CD4-positive, alpha-beta T cell treated with Interferon gamma for 1 hour (primary cell): ENCODE measurements at regions not wholly inside any gene's neighbourhood (a gene's known extent, or its start where the extent isn't known, plus 50 kb on each side); places are given as distances from the start of the nearest gene placed in this dataset.
A peak's percentile ranks its signal among the peaks of the same experiment; 100 is the strongest.
"Not testable (repeated sequence)": the region's sequence is repeated elsewhere in the genome, so short reads cannot be mapped to it uniquely, and the experiment has no call there.

Experiments used
- DNase-seq: peaks from one replicate; pipeline ENCODE4 v3.0.0-alpha.2; 2020

DNA sequence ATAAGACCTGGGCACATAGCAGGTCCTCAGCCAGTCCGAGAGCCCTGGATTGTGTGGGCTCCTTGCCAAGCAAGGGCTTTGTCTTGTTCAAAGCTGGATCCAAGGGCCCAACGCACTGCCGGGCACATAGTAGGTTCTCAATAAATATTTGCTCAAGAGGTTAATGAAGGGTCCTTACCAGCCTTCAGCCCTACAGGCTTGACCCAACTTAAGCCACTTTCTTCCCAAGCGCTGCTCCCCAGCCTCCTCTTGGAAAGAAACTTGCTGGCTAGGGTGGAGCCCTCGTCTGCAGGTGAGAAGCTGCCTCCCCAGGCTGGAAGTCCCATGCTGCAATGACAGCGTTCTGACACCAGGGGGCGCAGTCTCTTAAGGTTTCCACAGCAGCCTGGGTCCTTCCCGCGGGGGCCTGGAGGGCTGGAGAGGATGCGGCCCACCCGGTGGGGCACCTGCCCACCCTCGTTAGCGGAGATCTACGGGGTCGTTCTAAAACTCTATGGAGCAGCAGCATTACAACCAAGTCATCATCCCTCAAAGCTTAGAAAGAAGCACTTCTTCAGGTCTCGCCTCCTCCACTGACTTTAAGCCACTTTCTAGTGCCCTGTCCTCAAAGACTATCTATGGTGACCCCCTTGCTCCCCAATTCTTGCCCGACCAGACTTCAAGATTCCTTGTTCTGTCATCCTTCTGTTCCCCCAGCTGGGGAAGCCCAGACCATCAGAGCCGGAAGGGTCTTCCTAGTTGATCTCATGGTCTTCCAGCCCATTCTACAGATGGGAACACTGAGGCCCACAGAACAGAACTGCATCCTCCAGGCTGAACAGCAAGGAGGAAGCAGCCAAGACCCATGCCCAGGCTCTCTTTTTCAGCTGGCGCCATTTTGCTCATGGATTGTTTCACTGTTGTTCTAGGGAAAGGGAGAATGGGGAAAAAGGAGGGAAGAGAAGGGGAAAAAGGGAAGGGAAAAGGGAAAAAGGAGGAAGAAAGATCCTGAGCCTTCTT lies 115.4 kb downstream of the LHX2 start:
- DNase-seq: peak; percentile 64

DNA sequence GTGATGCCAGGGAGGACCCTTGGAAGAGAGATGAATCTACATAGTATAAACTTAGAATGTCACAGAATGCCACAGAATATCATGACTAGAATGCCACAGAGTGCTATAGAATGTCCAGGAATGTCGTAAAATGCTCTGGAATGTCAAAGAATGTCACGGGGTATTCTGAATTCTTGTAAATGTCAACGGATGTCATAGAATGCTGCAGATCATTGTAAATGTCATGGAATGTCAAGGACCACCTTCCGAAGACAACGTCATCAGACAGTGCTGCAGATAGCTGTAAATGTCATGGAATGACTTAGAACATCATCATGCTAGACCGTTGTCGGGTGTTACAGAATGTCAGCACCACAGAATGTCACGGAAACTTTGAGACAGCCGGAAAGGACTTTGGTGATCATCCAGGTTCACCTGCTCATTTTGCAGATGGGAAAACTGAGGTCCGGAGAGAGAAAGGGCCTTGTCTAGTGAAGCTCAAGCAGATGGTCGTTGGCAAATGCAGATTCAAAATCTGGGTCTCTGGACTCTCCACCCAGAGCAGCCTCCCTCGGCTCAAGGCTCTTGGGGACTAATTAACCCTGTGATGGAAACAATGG lies 117.1 kb downstream of the LHX2 start:
- no peak for DNase-seq

DNA sequence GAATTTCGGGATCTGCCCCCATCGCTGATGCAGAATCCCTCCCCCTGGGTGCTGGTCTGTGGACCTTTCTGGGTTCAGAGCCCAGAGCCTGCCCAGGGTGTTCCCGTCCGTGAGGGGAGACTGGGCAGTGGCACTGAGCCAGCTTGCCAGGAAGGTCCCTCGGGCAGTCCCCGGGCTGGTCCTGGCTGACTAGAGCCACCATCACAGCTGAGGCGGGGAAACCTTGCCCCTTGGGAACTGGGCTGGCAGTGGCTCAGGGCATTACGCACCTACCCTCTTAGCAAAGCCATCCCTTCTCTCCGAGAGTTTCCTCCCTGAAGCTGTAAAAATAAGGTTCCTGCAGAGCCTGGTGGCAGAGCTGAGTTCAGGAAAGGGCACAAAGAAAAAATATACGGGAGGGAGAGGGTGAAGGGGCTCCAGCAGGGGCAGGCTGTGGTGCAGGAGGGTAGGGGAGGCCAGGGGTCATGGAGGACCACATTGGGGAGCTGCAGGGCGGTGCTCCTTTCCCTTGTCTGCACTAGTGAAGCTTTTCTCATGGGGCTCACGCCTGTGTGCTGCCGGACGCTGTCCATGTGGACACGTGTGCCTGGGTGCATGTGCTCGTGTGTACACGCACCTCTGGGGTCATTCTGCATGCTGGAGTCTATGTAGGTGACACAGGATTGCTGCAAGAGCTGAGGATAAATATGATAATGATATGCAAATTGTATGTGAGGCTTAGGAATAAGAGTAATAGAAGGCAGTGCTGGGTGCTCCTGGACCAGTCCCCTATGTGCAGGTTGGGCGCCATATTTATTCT lies 118.9 kb downstream of the LHX2 start:
- no peak for DNase-seq

DNA sequence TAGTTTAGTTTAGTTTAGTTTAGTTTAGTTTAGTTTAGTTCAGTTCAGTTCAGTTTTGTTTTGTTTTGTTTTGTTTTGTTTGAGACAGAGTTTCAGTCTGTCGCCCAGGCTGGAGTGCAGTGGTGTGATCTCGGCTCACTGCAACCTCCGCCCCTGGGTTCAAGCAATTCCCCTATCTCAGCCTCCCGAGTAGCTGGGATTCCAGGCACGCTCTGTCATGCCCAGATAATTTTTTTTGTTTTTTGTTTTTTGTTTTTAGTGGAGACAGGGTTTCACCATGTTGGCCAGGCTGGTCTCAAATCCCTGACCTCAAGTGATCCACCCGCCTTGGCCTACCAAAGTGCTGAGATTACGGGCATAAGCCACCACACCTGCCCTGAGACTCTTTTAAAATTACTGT lies 120.0 kb downstream of the LHX2 start:
- not testable (repeated sequence) for DNase-seq

DNA sequence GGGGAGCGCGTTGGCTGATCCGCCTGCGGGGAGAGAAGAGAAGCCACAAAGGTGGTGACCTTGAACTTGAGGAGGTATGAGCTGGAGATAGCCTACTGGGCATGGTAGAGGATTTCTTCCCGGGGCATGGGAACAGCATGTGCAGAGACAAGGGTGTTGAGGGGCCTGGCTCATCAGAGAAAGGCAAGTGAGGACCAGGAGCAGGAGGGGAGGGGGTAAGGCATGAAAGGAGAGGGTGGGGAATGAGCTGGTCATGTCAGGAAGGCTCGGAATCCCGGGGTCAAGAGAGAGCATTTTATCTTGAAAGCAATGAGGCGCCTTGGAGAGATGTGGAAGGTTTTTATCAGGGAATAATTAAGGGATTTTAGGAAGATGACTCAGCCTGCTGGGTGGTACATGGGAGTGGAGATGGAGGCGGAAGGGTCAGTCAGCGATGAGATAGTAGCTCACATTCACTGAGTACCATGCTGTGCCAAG lies 121.1 kb downstream of the LHX2 start:
- no peak for DNase-seq

DNA sequence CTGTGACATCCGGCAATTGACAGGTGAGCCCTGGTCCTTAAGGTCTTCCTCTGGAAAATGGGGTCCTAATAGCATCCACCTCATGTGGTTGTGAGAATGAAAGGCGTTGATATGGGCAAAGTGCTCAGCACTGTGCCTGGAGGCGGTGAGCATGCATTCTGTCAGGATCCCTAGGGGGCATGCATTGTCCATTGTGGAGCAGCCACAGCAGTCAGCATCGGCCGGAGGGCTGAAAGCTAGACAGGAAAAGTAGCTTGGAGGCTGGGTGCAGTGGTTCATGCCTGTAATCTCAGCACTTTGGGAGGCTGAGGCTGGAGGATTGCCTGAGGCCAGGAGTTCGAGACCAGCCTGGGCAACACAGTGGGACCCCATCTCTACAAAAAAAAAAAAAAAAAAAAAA lies 122.2 kb downstream of the LHX2 start:
- no peak for DNase-seq

DNA sequence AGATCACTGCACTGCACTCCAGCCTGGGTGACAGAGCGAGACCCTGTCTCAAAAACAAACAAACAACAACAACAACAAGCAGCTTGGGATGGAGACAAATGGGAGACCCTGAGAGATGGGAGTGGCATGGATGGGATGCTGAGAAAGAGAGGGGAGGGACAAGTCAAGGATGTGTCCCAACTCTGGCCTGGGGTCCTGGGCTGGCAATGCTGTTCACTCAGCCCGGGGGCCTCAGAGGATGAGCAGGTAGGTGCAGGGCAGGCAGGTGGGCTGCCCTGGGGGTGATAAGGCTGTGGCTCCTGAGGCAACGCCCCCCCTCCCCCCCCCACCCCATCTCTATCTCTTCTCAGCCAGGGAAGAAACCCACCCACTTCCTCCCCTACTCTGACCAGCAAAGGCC lies 123.0 kb downstream of the LHX2 start:
- DNase-seq: no peak

DNA sequence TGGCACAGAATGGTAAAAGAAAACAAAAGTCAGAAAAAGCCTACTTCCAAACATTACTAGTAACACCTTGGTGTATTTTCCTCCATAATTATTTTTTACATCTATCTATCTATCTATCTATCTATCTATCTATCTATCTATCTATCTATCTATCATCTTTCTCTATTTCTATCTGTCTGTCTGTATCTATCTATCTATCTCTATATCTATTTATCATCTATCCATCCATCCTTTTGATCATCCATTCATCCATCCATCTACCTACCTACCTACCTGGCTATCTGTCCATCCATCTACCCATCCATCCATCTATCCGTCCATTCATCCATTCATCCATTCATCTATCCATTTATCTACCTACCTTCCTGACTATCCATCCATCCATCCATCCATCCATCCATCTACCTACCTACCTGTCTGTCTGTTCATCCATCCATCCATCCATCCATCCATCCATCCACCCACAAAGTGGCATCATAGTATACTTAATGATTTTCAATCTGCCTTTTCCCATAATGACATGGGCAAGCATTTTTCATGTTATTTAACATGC lies 121.9 kb upstream of the NEK6 start:
- DNase-seq: no peak

DNA sequence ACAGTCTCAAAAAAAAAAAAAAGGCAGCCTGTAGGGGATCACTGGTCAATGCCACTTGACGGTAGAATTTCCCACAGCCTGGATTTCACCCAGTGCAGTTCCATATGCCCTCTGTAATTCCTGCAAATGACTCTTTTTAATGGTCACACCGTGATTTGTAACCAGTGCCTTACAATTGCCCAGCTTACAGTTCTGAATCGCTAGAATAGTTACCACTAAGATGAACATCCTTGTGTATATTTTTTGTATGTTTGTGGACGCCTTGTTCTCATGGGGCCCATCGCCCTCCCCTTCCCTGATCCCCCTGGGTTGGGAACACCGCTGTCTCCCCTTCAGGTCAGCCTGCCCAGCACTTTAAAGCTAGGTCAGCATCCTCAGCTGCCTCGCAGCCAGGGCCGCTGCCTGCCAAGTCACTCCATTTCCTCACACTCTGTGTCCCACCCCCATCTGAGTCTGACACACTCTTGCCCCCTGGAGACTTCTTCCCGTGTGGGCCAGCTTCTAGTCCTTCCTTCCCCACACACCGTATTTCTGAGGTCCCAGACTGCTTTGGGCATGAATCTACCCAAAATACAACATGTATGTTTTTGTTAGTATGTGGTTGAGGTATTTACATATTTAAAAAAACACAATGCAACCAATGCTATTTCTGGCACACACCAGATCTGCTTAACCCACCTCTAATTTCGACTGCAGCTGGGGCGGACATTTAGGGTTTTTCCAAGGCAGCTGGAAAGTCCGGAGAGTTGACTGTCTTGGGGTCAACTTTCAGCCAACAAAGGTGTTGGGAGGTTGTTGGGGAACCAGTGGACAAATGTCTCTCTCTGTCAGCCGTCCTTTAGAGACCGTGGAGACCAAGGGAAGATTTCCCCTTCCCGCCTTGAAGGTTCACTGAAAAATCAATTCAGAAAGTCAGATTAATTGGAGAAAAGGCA lies 120.5 kb upstream of the NEK6 start:
- peak; percentile 11 for DNase-seq

DNA sequence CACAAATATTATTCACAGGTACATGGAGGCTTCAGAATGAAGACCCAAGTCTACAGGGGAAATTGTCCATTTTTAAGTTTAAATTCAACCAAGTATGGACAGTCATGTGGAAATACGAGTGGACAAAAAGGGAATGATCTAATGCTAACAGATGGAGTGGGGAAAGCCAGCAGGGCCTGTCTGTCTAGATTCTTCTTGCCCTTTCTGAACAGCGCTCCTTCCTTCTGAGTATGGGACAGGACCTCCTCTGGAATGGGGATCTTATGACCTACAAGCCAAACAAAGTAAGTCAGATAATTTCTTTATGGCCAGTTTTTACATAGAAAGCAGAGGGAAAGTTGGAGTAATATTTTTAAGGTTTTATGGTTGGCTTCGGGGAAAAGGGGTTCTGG lies 119.8 kb upstream of the NEK6 start:
- no peak for DNase-seq

DNA sequence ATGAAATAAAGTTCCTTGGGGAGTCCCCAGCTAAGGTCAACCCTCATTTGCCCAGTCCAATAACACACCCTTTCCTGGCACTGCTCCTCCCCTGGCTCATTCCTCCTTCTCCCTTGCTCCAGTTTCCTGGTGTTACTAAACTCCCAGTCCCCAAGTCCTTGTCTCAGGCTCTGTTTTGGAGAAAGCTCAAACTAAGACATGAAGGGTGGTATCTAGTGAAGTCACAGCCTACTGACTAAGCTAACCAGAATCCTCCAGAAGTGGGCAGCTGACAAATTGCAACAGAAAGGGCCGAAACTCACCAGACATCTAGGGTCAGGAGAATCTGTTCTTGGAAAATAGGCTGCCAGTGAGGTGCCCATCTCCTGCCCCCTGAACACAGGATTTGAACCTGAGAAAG lies 118.7 kb upstream of the NEK6 start:
- DNase-seq: no peak

DNA sequence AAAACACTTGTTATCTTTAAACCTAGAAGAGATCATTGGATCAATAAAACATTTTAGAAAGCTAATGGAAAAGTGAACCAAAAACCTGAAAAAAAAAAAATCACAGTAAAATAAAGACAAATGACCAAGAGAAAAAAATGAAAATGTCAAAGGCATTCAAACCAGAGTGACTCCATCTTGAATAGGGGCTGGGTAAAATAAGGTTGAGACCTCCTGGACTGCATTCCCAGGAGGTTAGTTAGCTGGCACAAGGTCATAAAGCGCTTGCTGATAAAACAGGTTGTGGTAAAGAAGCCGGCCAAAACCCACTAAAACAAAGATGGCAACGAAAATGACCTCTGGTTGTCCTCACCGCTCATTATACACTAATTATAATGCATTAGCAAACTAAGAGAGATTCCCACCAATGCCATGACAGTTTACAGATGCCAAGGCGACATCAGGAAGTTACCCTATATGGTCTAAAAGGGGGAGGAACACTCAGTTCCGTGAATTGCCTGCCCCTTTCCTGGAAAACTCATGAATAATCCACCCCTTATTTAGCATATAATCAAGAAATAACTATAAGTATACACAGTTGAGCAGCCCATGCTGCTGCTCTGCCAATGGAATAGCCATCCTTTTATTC lies 116.7 kb upstream of the NEK6 start:
- peak; percentile 9 for DNase-seq

DNA sequence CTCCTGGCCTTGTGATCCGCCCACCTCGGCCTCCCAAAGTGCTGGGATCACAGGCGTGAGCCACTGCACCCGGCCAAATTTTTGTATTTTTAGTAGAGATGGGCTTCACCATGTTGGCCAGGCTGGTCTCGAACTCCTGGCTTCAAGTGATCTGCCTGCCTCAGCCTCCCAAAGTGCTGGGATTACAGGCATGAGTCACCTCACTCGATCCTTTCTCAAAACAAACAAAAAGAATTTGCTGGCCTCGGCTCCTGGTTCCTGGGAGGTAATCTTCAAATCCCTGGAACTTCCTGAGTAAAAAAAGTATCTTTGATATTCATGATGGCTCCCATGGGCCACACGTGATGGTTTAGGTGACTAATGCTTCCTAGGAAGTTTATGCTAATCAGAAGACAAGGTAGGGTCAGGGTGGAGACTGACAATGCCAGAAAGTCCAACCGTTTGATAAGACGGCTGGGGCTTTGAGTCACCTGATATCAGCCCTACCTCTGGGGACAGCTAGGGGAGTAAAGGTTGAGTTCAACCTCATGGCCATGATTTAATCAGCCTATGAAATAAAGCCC lies 113.1 kb upstream of the NEK6 start:
- not testable (repeated sequence) for DNase-seq

DNA sequence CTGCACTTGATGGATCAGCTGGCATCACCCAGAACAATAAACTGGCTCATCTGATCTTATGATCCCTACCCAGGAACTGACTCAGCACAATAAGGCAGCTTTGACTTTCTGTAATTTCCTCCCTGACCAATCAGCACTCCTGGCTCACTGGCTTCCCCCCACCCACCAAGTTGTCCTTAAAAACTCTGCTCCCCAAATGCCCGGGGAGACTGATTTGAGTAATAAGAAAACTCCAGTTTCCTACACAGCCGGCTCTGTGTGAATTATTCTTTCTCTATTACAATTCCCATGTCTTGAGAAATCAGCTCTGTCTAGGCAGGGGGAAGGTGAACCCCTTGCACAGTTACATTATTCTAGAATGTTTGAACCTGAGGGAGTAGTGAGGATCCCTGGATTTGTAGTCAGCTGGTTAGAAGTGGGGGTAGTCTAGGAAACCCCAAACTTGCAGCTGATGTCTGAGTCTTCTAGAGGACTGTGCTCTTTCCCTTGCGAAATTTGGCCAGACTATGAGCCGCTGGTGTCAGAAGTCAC lies 111.7 kb upstream of the NEK6 start:
- no peak for DNase-seq

DNA sequence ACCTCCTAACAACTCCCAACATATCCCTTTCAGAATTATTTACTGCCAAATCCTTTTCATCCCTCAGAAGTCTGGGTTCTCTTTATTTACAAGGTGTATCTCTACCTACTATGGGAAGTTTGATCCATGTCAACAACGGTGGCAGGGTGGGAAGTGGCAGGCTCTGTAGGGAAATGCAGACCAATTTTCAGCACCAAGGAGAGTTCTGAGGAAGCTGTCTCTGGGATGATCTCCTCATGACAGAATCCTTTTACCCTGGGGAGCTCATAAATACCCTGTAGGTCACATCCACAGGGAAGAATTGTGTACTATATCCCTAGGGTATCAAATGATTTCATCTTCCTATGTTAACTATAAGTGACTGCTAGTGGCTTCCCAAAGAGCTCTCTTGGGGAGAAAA lies 107.8 kb upstream of the NEK6 start:
- DNase-seq: no peak

DNA sequence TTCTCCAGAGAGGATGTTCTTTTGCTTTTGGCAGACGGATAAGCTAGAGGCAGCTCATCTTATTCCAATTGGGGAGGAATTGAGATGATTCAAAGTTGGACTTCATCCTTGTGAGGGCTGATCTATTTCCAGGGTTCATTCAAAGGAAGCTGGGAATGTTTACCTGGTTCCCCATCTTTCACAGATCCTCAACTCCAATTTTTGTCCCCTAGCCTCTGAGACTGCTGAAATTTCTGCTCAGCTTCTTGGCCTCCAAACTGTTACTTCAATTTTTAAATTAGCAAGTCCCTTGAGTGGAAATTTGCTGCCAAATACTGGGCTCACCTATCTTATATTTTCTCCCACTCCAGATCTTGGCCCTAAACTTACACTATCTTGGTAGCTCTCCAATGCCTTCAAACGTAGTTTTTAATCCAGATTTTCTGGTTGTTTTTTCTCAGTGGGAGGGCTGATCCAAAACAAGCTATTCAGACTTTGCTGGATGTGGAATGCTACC lies 93.9 kb upstream of the NEK6 start:
- no peak for DNase-seq

DNA sequence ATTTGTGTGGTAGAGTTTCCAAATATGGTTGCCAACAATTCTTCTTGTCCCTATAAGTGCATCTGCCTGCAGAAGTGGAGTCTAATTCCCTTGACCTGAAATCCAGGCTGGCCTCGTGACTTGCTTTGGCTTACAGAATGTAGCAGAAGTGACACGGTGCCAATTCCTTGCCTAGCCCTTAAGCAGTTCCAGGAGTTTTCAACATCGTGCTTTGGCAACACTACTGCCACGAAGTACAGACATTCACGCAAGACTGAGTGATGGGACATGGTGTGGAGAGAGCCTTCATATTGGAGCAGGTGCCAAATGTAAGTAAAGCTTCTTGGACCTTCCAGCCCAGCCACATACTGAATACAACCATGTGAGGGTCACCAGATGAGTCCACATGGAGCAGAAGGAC lies 92.9 kb upstream of the NEK6 start:
- no peak for DNase-seq

DNA sequence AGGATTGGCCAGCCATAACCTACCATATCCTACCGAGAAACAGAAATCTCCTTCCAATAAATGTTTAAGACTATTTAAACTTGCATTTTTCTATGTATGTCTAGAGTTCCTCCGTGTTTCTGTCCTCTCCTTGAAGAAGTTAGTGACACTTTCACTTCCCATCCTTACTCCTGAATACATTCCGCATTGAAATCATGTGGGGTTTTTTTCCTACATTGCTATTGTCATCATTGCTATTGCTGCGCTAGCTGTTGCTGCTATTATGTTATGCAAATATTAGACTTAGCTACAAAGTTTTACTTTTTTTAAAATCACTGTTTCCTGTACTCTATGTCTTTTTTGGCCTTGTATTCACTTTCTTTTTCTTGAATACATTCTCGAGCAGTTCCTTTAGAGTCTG lies 83.3 kb upstream of the NEK6 start:
- DNase-seq: no peak

DNA sequence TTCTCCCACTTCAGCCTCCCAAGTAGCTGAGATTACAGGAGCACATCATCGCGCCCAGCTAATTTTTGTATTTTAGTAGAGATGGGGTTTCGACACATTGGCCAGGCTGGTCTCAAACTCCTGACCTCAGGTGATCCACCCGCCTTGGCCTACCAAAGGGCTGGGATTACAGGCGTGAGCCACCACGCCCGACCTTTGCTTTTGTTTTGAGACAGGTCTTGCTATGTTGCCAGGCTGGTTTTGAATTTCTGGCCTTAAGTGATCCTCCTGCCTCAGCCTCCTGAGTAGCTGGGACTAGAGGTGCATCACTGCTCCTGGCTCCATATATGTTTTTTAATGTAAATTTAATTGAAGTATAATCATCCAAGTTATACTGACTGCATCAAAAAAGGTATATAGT lies 80.2 kb upstream of the NEK6 start:
- not testable (repeated sequence) for DNase-seq

DNA sequence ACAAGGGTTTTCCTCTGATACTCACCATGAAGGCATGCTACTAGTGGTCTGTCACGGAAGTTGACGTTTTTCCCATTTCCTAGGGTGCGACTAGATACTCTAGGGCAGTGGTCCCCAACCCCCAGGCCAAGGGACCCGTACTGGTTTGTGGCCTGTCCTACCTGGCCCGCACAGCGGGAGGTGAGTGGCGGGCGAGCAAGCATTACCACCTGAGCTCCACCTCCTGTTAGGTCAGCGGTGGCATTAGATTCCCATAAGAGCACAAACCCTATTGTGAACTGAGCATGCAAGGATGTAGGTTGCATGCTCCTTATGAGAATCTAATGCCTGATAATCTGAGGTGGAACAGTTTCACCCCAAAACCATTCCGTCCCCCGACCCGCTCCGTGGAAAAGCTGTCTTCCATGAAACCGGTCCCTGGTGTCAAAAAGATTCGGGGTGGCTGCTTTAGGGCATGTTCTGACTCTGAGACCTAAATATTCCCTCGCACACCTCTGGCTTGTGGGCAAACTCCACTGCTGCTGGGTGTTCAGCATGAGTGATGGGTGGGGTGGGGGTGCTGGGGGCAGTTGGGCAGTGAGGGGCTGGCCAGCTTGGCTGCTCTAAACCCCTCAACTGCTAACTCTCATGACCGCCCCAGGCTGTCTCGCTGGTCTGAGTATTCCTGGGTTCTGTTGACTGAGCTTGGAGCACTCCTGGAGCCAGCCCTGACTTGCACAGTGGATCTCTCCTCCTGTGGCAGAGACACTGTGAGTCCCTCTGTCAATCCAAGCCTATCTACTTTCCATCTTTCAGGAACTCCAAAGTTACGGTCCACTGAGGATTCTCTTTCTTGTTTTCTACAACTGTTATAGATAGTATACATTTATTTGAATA lies 78.3 kb upstream of the NEK6 start:
- no peak for DNase-seq
